ENCODE measurements at regions not wholly inside any gene's neighbourhood (a gene's known extent, or its start where the extent isn't known, plus 50 kb on each side); places are given as distances from the start of the nearest gene placed in this dataset.
A peak's percentile ranks its signal among the peaks of the same experiment; 100 is the strongest.

DNA sequence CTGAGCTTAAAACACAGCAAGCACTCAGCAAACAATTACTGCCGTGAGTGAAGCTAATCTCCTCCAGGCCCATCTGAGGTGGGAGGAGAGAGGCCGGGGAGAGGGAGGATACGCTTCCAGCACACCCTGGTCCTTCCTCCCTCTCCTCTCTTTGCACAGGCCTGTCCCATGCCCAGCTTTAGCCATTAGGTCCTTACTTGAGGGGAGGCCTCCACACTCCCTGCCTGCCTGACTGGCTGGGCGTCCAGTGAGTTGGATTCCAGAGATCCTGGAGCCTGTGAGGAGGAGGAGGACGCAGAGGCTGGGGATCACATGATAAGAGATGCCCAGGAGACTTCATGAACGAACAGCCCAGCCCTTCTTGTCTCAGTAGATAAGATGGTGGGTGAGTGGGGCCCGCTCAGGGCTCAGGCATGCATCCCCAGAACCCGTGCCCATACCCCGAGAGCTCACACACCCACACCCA is 65.1 kb upstream of the NCOR2 start:
- H3K27ac ChIP-seq = peak overlapping the region; percentile 94
- H4K20me1 ChIP-seq (ENCODE audit: insufficient read depth) = no peaks in the 10 kb centered on the region
- H3K9me2 ChIP-seq (ENCODE audit: insufficient read depth) = no peaks in the 10 kb centered on the region
- H3K27me3 ChIP-seq (ENCODE audit: insufficient read depth, low read depth) = no peaks in the 10 kb centered on the region
- DNase-seq = peak in 1 of 2 experiments; percentile 42
- H3K9me3 ChIP-seq (ENCODE audit: insufficient read depth, low read depth) = 0 out of 2 replicates have a peak, but pooled peaks cover 9% of the 10 kb centered on the region
- no peak overlapping the region for H3K4me3 ChIP-seq
- intact Hi-C loops (cut with micrococcal nuclease; ENCODE audit: unreplicated experiment) = loop anchor here (2.0 to 10.0 kb wide), 2 partner anchors 66 to 82 kb away; partner anchors contain the start of gene NCOR2
- POLR2A ChIA-PET (ENCODE audit: unreplicated experiment) = interaction anchor here (1.0 kb wide), 1 partner anchor 243 kb away, joined by 37 read pairs; no protein-coding TSS in a partner anchor
- H3F3A ChIP-seq (ENCODE audit: insufficient read depth, low read depth) = peaks cover 54% of the 10 kb centered on the region
- H3K4me1 ChIP-seq (replicated peaks; ENCODE audit: insufficient read depth) = peaks cover 67% of the 10 kb centered on the region
- H3K4me2 ChIP-seq = peak overlapping the region; percentile 67
- no TSS peak for BruUV-seq (replicated peaks)
- no peaks in the 10 kb centered on the region for H3K36me3 ChIP-seq (ENCODE audit: low read depth)
- no peaks in the 10 kb centered on the region for H3K79me2 ChIP-seq (ENCODE audit: low read depth)
- TF ChIP-seq CTCF (conservative IDR thresholded peaks at IDR 0.05) (no peak), EZH2 (IDR thresholded peaks at IDR 0.05; ENCODE audit: low read depth) (no peak)
- 0 out of 2 replicates have a peak overlapping the region, but pooled peaks have one; percentile 48 for H2AFZ ChIP-seq
- CTCF ChIA-PET = no interaction called here

GRCh38 chr12:124631681-124632256 is 64.4 kb upstream of the NCOR2 start:
- Histone ChIP-seq H4K20me1 (ENCODE audit: insufficient read depth) (no peaks in the 10 kb centered on the region), H3K36me3 (ENCODE audit: low read depth) (no peaks in the 10 kb centered on the region), H3F3A (ENCODE audit: insufficient read depth, low read depth) (peaks cover 50% of the 10 kb centered on the region), H3K4me3 (no peak overlapping the region), H3K27ac (peak overlapping the region; percentile 94; the same call in 1 of the 2 replicates), H3K9me3 (ENCODE audit: insufficient read depth, low read depth) (0 out of 2 replicates have a peak, but pooled peaks cover 9% of the 10 kb centered on the region), H3K27me3 (ENCODE audit: insufficient read depth, low read depth) (no peaks in the 10 kb centered on the region), H3K4me2 (no peak overlapping the region), H3K79me2 (ENCODE audit: low read depth) (no peaks in the 10 kb centered on the region), H3K4me1 (replicated peaks; ENCODE audit: insufficient read depth) (peaks cover 67% of the 10 kb centered on the region), H3K9me2 (ENCODE audit: insufficient read depth) (no peaks in the 10 kb centered on the region), H2AFZ (no peak overlapping the region)
- intact Hi-C loops (cut with micrococcal nuclease; ENCODE audit: unreplicated experiment) = loop anchor here (2.0 to 10.0 kb wide), 2 partner anchors 65 to 83 kb away; partner anchors contain the start of gene NCOR2
- DNase-seq = no peak
- TF ChIP-seq EZH2 (IDR thresholded peaks at IDR 0.05; ENCODE audit: low read depth) = no peak
- TF ChIP-seq CTCF (conservative IDR thresholded peaks at IDR 0.05) = no peak
- no TSS peak for BruUV-seq (replicated peaks)
- CTCF ChIA-PET = no interaction called here
- POLR2A ChIA-PET (ENCODE audit: unreplicated experiment) = no interaction called here

GRCh38 chr12:124630791-124631313 is 63.4 kb upstream of the NCOR2 start:
- CTCF ChIA-PET = no interaction called here
- BruUV-seq (replicated peaks) = no TSS peak

More at GRCh38 chr12:124630791-124631313, 63.4 kb upstream of the NCOR2 start:
- no peaks in the 10 kb centered on the region for H3K9me2 ChIP-seq (ENCODE audit: insufficient read depth)
- peaks cover 66% of the 10 kb centered on the region for H3K4me1 ChIP-seq (replicated peaks; ENCODE audit: insufficient read depth)
- no peak overlapping the region for H2AFZ ChIP-seq
- TF ChIP-seq CTCF (conservative IDR thresholded peaks at IDR 0.05) (no peak), EZH2 (IDR thresholded peaks at IDR 0.05; ENCODE audit: low read depth) (no peak)
- POLR2A ChIA-PET (ENCODE audit: unreplicated experiment) = no interaction called here
- H3F3A ChIP-seq (ENCODE audit: insufficient read depth, low read depth) = peaks cover 47% of the 10 kb centered on the region
- intact Hi-C loops (cut with micrococcal nuclease; ENCODE audit: unreplicated experiment) = loop anchor here (10.0 kb wide), 1 partner anchor 84 kb away; no protein-coding TSS in a partner anchor
- no peak overlapping the region for H3K4me2 ChIP-seq
- no peak overlapping the region for H3K27ac ChIP-seq
- no peak overlapping the region for H3K4me3 ChIP-seq
- H3K36me3 ChIP-seq (ENCODE audit: low read depth) = no peaks in the 10 kb centered on the region
- no peak for DNase-seq
- H4K20me1 ChIP-seq (ENCODE audit: insufficient read depth) = no peaks in the 10 kb centered on the region
- no peaks in the 10 kb centered on the region for H3K27me3 ChIP-seq (ENCODE audit: insufficient read depth, low read depth)
- H3K79me2 ChIP-seq (ENCODE audit: low read depth) = no peaks in the 10 kb centered on the region
- 0 out of 2 replicates have a peak, but pooled peaks cover 7% of the 10 kb centered on the region for H3K9me3 ChIP-seq (ENCODE audit: insufficient read depth, low read depth)
